Left lung (tissue), 4 donors: ENCODE measurements at regions not wholly inside any gene's neighbourhood (a gene's known extent, or its start where the extent isn't known, plus 50 kb on each side); places are given as distances from the start of the nearest gene placed in this dataset.

Experiments
- ATAC-seq: fragments of 200-7000 bp; cut with Tn5 transposase; one replicate; pipeline ENCODE4 v1.9.1; 2020; ENCODE audit warnings: moderate library complexity
- DNase-seq, 4 donors: peaks; one replicate each; pipeline ENCODE4 v3.0.0-alpha.2; 2013 to 2020
- H3K27ac ChIP-seq, 2 donors: fragments of 200-600 bp; sonication (generic) in 1 of 2; one replicate each; pipeline versions ENCODE4 v1.5.0 to v1.8.0; 2020 to 2021
- H3K27me3 ChIP-seq, 2 donors: fragments of 200-600 bp; sonication (generic) in 1 of 2; one replicate each; pipeline versions ENCODE4 v1.5.0 to v1.8.0; 2020 to 2021
- H3K36me3 ChIP-seq, 2 donors: fragments of 200-600 bp; sonication (generic) in 1 of 2; one replicate each; pipeline versions ENCODE4 v1.5.0 to v1.8.0; 2020 to 2021
- H3K4me1 ChIP-seq, 2 donors: fragments of 200-600 bp; one replicate each; pipeline ENCODE4 v1.8.0; 2021
- H3K4me3 ChIP-seq, 2 donors: fragments of 200-600 bp; sonication (generic) in 1 of 2; one replicate each; pipeline versions ENCODE4 v1.5.0 to v1.8.0; 2020 to 2021; ENCODE audit warnings: mild to moderate bottlenecking in 1 of 2
- H3K9me3 ChIP-seq, 2 donors: fragments of 200-600 bp; sonication (generic) in 1 of 2; one replicate each; pipeline versions ENCODE4 v1.5.0 to v1.8.0; 2020 to 2021
- CTCF ChIP-seq, 2 donors: fragments of 200-600 bp; sonication (generic) in 1 of 2; IDR thresholded peaks; one replicate each; pipeline versions ENCODE4 v1.5.0 to v1.8.0; 2021; ENCODE audit warnings: antibody characterized with exemption in 2 of 2
- intact Hi-C, 2 donors: fragments of 100-400 bp; cut with DNase I; formaldehyde crosslinking; loops; one replicate each; pipeline versions ENCODE4 v1.11.2 to v1.14.2; 2022
- donor health status: DM: no; HTN: yes; CAD: no.
- donor health status: DM: no; HTN: no; CAD: no.

GRCh38 chr1:95983831-95984230, 737.8 kb upstream of the PTBP2 start:
- Histone ChIP-seq H3K27ac (no peak overlapping the region), H3K9me3 (no peaks in the 10 kb centered on the region), H3K36me3 (no peaks in the 10 kb centered on the region), H3K27me3 (no peaks in the 10 kb centered on the region), H3K4me1 (no peaks in the 10 kb centered on the region), H3K4me3 (no peak overlapping the region)
- DNase-seq: no peak
- no peak for TF ChIP-seq CTCF (IDR thresholded peaks at IDR 0.05)
- no peak for ATAC-seq
- intact Hi-C loops: no loop called here

- intact Hi-C loops: no loop called here
- ATAC-seq (no peak), DNase-seq (no peak)
- Histone ChIP-seq H3K27ac (no peak overlapping the region), H3K27me3 (no peaks in the 10 kb centered on the region), H3K9me3 (no peaks in the 10 kb centered on the region), H3K36me3 (no peaks in the 10 kb centered on the region), H3K4me1 (no peaks in the 10 kb centered on the region), H3K4me3 (no peak overlapping the region)
- no peak for TF ChIP-seq CTCF (IDR thresholded peaks at IDR 0.05)
These were observed 736.7 kb upstream of the PTBP2 start for GRCh38 chr1:95984798-95985374.

- Histone ChIP-seq H3K4me3 (no peak overlapping the region), H3K4me1 (no peaks in the 10 kb centered on the region), H3K27ac (no peak overlapping the region), H3K9me3 (no peaks in the 10 kb centered on the region), H3K36me3 (no peaks in the 10 kb centered on the region), H3K27me3 (no peaks in the 10 kb centered on the region)
- intact Hi-C loops: no loop called here
- no peak for TF ChIP-seq CTCF (IDR thresholded peaks at IDR 0.05)
- DNase-seq (no peak), ATAC-seq (no peak)
These were observed 731.6 kb upstream of the PTBP2 start for GRCh38 chr1:95990033-95990432.

GRCh38 chr1:95991787-95992520, 729.6 kb upstream of the PTBP2 start:
- no peaks in the 10 kb centered on the region for H3K4me1 ChIP-seq
- H3K27ac ChIP-seq: no peak overlapping the region
- H3K36me3 ChIP-seq: no peaks in the 10 kb centered on the region
- no peak overlapping the region for H3K4me3 ChIP-seq
- intact Hi-C loops: no loop called here
- no peaks in the 10 kb centered on the region for H3K9me3 ChIP-seq
- no peak for DNase-seq
- no peak for TF ChIP-seq CTCF (IDR thresholded peaks at IDR 0.05)
- ATAC-seq: no peak
- H3K27me3 ChIP-seq: no peaks in the 10 kb centered on the region

- Histone ChIP-seq H3K4me3 (no peak overlapping the region), H3K27me3 (no peaks in the 10 kb centered on the region), H3K9me3 (no peaks in the 10 kb centered on the region), H3K36me3 (no peaks in the 10 kb centered on the region), H3K4me1 (no peaks in the 10 kb centered on the region), H3K27ac (no peak overlapping the region)
- TF ChIP-seq CTCF (IDR thresholded peaks at IDR 0.05): no peak
- DNase-seq: no peak
- ATAC-seq: no peak
- intact Hi-C loops: no loop called here
These were observed 726.9 kb upstream of the PTBP2 start for GRCh38 chr1:95994643-95995042.
